DMS114 treated with DMSO at 0.1 percent for 48 hours (cell line): ENCODE measurements at regions not wholly inside any gene's neighbourhood (a gene's known extent, or its start where the extent isn't known, plus 50 kb on each side); places are given as distances from the start of the nearest gene placed in this dataset.
"Not testable (repeated sequence)": the region's sequence is repeated elsewhere in the genome, so short reads cannot be mapped to it uniquely, and the experiment has no call there.

Source experiments
- DNase-seq: peaks from one replicate; lab custom pipeline; 2025; ENCODE audit not compliant: unreplicated experiment; lab: John Stamatoyannopoulos, UW

- no peak for DNase-seq
Observed at GRCh38 chr3:18237251-18238005, 187.7 kb downstream of the SATB1 start.

- DNase-seq, result no peak
Observed at GRCh38 chr3:18236726-18237125, 188.4 kb downstream of the SATB1 start.

GRCh38 chr3:18234717-18235335, 190.3 kb downstream of the SATB1 start:
- no peak for DNase-seq

DNA sequence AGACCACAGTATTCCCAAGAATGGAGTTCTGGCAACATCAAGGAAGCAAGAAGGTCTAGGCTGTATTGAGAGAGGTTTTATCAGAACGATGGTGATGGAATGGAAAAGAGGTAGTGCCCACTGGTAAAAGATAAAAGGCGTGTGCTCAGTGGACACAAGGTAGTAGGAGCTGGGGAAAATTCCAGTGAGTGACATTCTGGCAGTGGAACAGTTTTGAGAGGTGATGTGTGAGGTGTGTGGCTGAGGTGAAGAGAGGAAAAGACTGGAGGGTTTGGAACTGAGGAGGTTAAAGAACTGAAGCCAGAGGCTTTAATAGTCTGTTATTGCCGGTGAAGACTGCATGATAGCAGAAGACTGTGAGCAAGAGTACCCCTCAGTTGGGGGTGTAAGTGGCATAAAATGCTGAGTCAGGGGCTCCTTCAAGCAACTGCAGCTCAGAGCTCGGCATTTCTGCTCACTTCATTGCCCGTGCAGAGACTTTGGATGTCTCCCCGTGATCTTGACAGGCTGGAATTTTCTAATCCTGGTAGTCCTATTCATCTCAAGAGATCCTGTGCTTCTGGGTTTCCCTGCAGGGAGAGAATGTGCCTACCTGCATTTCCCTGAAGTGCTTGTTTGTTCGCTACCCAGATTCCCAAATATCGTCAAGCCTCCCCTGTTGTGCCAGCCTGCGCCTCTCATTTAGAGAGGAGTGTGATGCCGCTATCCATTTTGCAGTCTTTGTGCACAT, 191.0 kb downstream of the SATB1 start:
- no peak for DNase-seq

DNA sequence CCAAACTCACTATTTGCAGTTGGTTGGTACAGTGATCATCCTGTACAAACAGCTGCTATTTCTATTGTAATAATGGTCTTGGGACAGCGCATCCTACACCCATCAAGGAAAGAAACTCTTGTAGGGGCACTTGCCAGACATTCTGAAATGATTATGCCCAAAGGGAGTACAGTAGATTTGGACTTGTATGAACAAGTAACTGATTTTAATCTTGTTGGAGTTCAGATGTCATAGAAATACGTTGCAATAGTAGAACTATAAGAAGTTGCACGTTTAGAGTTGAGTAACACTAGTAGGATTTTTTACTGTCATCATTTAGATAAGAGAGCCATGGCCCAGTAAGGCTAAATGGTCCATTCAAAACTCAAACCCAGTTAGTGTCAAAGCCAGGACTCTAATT, 192.8 kb downstream of the SATB1 start:
- DNase-seq, result no peak

DNA sequence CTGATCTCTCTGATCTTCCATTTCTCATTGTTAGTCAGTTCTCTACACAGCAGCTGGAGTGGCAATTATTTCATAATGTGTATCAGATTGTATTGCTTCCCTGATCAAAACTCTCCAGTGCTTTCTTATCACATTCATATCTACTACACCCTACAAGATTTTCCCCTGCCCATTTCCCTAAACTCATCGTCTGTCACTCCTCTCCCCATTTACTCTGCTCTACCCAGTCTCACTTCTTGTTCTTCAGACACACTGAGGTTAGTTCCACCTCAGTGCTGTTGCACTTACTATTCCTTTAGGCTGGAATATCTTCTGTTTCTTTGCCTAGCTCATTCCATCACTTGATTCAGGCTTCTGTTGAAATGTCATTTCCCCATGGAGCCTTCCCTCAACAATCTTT, 197.1 kb downstream of the SATB1 start:
- DNase-seq, result no peak

GRCh38 chr3:18225709-18226108, 199.4 kb downstream of the SATB1 start:
- DNase-seq, result no peak

- no peak for DNase-seq
Observed at GRCh38 chr3:18224426-18224825, 200.7 kb downstream of the SATB1 start.

DNA sequence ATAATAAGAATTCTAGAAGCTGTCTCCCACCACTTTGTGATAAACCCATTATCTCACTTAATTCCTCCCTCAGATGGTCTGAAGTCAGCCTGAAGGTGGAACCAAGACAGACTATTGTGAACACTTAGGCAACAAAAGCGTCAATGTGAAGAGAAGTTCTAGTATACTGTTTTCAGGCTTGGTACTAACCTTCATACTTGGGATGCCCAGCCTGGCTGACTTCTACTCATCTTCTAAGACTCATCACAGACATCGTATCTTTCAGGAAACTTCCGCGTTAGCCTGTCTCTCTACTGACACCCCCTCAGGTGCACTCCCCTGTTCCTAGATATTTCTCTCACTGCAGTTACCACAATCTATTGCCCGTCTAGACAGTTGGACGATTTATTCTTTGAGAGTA, 201.2 kb downstream of the SATB1 start:
- no peak for DNase-seq

DNA sequence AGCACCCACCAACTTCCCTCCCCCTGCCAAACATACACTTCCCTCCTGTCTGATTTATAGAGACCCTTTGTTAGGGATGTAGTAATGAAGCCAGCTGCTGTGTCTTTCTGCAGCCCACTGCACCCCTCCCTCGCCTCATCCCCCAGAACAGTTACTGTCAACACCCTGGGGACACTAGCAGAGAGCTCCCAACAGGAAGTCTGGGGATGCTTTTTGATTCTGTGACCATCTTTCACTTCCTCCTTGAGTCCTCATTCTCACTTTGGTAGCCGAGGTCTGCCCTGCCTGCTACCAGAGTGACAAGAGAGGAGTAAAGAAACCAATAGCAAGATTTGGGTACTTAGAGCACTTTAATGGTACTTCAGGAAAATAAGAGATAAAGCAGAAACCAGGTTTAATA, 201.6 kb downstream of the SATB1 start:
- no peak for DNase-seq

GRCh38 chr3:18222686-18223085, 202.5 kb downstream of the SATB1 start:
- DNase-seq, result no peak

- DNase-seq, result no peak
Observed at GRCh38 chr3:18217507-18218174, 207.5 kb downstream of the SATB1 start.

GRCh38 chr3:18216996-18217395, 208.1 kb downstream of the SATB1 start:
- no peak for DNase-seq

- DNase-seq, result no peak
Observed at GRCh38 chr3:18215639-18216038, 209.5 kb downstream of the SATB1 start.

- no peak for DNase-seq
Observed at GRCh38 chr3:18211116-18211515, 214.0 kb downstream of the SATB1 start.

DNA sequence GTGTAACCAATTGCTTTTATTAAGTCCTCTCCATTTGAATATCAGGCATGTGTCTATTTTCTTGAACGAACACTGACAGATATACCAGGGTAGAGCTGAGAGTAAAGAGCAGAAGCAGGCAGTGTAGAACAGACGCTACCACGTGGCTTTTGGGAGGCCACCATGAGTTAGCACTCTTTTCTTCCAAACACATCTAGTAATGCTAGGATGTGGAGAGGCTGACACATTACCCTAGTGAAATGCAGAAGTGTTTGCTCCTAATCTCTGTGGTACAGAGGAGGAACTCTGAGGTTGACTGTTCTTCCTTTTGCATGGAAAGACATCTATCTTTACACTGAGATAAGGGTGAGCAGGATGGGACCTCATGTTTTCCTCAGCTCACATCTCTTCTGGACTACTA, 216.3 kb downstream of the SATB1 start:
- DNase-seq, result no peak

GRCh38 chr3:18208091-18208490, 217.0 kb downstream of the SATB1 start:
- DNase-seq, result no peak

DNA sequence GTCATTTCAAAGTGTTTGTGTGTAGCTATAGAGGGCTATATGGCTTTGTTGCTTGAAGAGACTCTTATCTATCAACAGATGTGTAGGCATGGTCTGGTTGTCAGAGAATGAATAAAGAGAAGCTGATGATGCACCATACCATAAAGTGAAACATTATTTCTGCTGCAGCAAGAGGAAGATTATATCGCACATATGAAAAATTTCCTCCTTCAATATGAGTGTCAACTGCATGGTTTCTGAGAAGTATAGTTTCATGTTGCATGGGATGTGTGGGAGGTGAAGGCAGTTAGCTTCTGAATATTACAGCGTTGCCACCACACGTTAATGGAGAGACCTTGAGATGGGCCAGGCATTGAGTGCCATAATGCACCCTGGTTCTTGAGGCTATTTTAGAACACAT, 217.9 kb downstream of the SATB1 start:
- DNase-seq, result no peak

DNA sequence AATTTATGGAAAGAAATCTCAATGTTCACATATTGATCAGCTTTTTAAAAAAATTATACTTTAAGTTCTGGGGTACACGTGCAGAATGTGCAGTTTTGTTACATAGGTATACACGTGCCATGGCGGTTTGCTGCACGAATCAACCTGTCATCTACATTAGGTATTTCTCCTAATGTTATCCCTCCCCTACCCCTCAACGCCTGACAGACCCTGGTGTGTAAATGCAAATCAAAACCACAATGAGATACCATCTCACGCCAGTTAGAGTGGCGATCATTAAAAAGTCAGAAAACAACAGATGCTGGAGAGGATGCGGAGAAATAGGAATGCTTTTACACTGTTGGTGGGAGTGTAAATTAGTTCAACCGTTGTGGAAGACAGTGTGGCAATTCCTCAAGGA, 219.4 kb downstream of the SATB1 start:
- DNase-seq, result not testable (repeated sequence)

DNA sequence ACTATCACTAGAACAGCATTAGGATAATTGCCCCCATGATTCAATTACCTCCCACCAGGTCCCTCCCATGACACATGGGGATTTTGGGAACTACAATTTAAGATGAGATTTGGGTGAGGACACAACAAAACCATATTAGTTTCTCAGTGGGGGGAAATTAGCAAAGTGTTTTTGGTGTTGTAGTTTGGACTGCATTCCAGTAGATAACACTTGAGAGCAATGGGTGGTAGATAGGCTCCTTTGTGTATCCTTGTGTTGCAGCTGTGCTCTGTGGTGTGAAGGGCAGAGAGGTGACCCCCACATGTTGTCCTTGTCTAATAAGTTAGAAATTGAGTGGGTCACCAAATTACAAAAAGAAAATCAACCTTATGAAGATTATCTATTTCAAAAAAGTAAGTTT, 223.8 kb downstream of the SATB1 start:
- DNase-seq, result no peak

GRCh38 chr3:18199757-18200156, 225.4 kb downstream of the SATB1 start:
- DNase-seq, result no peak

DNA sequence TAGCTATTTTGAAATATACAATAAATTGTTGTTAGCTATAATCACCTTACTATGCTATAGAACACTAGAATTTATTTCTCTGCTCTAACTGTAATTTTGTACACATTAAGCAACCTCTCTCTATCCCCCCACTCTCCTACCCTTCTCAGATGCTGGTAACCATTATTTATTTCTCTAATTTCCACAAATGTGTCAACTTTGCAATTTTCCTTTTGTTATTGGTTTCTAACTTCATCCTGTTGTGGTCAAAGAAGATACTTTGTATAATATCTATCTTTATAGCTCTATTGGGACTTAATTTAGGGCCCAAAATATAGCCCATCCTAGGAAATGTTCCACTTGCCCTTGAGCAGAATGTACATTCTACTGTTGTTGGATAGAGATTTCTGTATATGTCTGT, 229.3 kb downstream of the SATB1 start:
- DNase-seq, result no peak
